DOHH2 (cell line): ENCODE measurements at regions not wholly inside any gene's neighbourhood (a gene's known extent, or its start where the extent isn't known, plus 50 kb on each side); places are given as distances from the start of the nearest gene placed in this dataset.

ENCODE experiments used
- H3F3A ChIP-seq: fragments of 200-600 bp; sonication (generic), shearing (Covaris generic); 2 replicates; pipeline ENCODE4 v1.6.0; 2016; ENCODE audit warnings: antibody characterized with exemption, mild to moderate bottlenecking; ENCODE audit not compliant: control insufficient read depth, insufficient read depth
- H3K27ac ChIP-seq: fragments of 200-600 bp; sonication (generic); 2 replicates; pipeline ENCODE4 v1.5.1; 2014; ENCODE audit warnings: low read depth, mild to moderate bottlenecking, low read length, moderate library complexity
- H3K27me3 ChIP-seq: fragments of 200-600 bp; sonication (generic); 2 replicates; pipeline ENCODE4 v1.6.1; 2014; ENCODE audit warnings: mild to moderate bottlenecking, low read length, mixed read lengths; ENCODE audit not compliant: control insufficient read depth
- H3K36me3 ChIP-seq: fragments of 200-600 bp; sonication (generic); 2 replicates; pipeline ENCODE4 v1.6.1; 2014; ENCODE audit warnings: mild to moderate bottlenecking, low read length, moderate library complexity, mixed read lengths; ENCODE audit not compliant: control insufficient read depth
- H3K4me1 ChIP-seq: fragments of 200-600 bp; sonication (generic); 2 replicates; pipeline ENCODE4 v1.6.1; 2014; ENCODE audit warnings: mild to moderate bottlenecking, low read length, mixed read lengths; ENCODE audit not compliant: control insufficient read depth
- H3K4me2 ChIP-seq: fragments of 200-600 bp; sonication (generic); 2 replicates; pipeline ENCODE4 v1.6.0; 2014; ENCODE audit warnings: mild to moderate bottlenecking, low read length, moderate library complexity
- H3K4me3 ChIP-seq: fragments of 200-600 bp; sonication (generic); 2 replicates; pipeline ENCODE4 v1.5.1; 2014; ENCODE audit warnings: mild to moderate bottlenecking, low read length, mixed read lengths
- H3K79me2 ChIP-seq: fragments of 200-600 bp; sonication (generic); 2 replicates; pipeline ENCODE4 v1.6.1; 2014; ENCODE audit warnings: mild to moderate bottlenecking, low read length, mixed read lengths; ENCODE audit not compliant: control insufficient read depth
- H3K9me2 ChIP-seq: fragments of 200-600 bp; sonication (generic); replicated peaks from 2 replicates; pipeline ENCODE4 v1.6.1; 2014; ENCODE audit warnings: mild to moderate bottlenecking, low read length, mixed read lengths; ENCODE audit not compliant: control insufficient read depth
- H3K9me3 ChIP-seq: fragments of 200-600 bp; sonication (generic); 2 replicates; pipeline ENCODE4 v1.6.1; 2014; ENCODE audit warnings: antibody characterized with exemption, low read length, mixed read lengths; ENCODE audit not compliant: control insufficient read depth, insufficient read depth
- H4K20me1 ChIP-seq: fragments of 200-600 bp; sonication (generic); 2 replicates; pipeline ENCODE4 v1.6.0; 2014; ENCODE audit warnings: low read depth, mild to moderate bottlenecking, antibody characterized with exemption, low read length, moderate library complexity; ENCODE audit not compliant: control insufficient read depth, insufficient read depth
- CTCF ChIP-seq: fragments of 200-600 bp; sonication (generic); IDR thresholded peaks from one replicate; pipeline ENCODE4 v1.5.1; 2014; ENCODE audit warnings: antibody characterized with exemption, mild to moderate bottlenecking, low read depth, low read length; ENCODE audit not compliant: poor library complexity, severe bottlenecking
- EZH2phosphoT487 ChIP-seq: fragments of 200-600 bp; sonication (generic); IDR thresholded peaks from 2 replicates; pipeline ENCODE4 v1.6.1; 2017; ENCODE audit warnings: borderline replicate concordance, mild to moderate bottlenecking, antibody characterized with exemption, low read length, moderate library complexity, mixed read lengths

GRCh38 chr18:1895456-1896185 is 675.7 kb downstream of the METTL4 start:
- no peak overlapping the region for H3K27ac ChIP-seq
- no peaks in the 10 kb centered on the region for H3K27me3 ChIP-seq
- no peaks in the 10 kb centered on the region for H3K9me3 ChIP-seq
- H3K4me2 ChIP-seq, result no peak overlapping the region
- no peak overlapping the region for H3K4me3 ChIP-seq
- no peaks in the 10 kb centered on the region for H3K36me3 ChIP-seq
- no peaks in the 10 kb centered on the region for H3K79me2 ChIP-seq
- H3K4me1 ChIP-seq, result no peaks in the 10 kb centered on the region
- H3K9me2 ChIP-seq, result no peaks in the 10 kb centered on the region
- no peak for TF ChIP-seq CTCF
- no peak for TF ChIP-seq EZH2phosphoT487
- H4K20me1 ChIP-seq, result no peaks in the 10 kb centered on the region
- no peaks in the 10 kb centered on the region for H3F3A ChIP-seq

- Histone ChIP-seq H3K9me3 (no peaks in the 10 kb centered on the region), H3K27me3 (no peaks in the 10 kb centered on the region), H3K36me3 (no peaks in the 10 kb centered on the region), H3F3A (no peaks in the 10 kb centered on the region), H3K27ac (no peak overlapping the region), H3K79me2 (no peaks in the 10 kb centered on the region), H3K4me1 (no peaks in the 10 kb centered on the region), H3K9me2 (no peaks in the 10 kb centered on the region), H3K4me2 (no peak overlapping the region), H4K20me1 (no peaks in the 10 kb centered on the region), H3K4me3 (no peak overlapping the region)
- no peak for TF ChIP-seq CTCF
- TF ChIP-seq EZH2phosphoT487, result no peak
These were observed 664.9 kb downstream of the METTL4 start for GRCh38 chr18:1906421-1906820.

- Histone ChIP-seq H3K4me3 (no peak overlapping the region), H3K4me2 (no peak overlapping the region), H3K4me1 (no peaks in the 10 kb centered on the region), H3K9me3 (no peaks in the 10 kb centered on the region), H3K27ac (no peak overlapping the region), H3K9me2 (no peaks in the 10 kb centered on the region), H4K20me1 (no peaks in the 10 kb centered on the region), H3F3A (no peaks in the 10 kb centered on the region), H3K79me2 (no peaks in the 10 kb centered on the region), H3K27me3 (no peaks in the 10 kb centered on the region), H3K36me3 (no peaks in the 10 kb centered on the region)
- TF ChIP-seq CTCF (no peak), EZH2phosphoT487 (no peak)
These were observed 663.7 kb downstream of the METTL4 start for GRCh38 chr18:1907470-1908206.
